NCI-H2171 treated with DMSO at 0.1 percent for 48 hours (cell line): ENCODE measurements at regions not wholly inside any gene's neighbourhood (a gene's known extent, or its start where the extent isn't known, plus 50 kb on each side); places are given as distances from the start of the nearest gene placed in this dataset.

Experiments
- DNase-seq: peaks from one replicate; lab custom pipeline; 2025; lab: John Stamatoyannopoulos, UW

GRCh38 chr1:10911490-10912166 is 100.8 kb upstream of the TARDBP start:
- DNase-seq: no peak

- no peak for DNase-seq
Measured at GRCh38 chr1:10912441-10912840, 100.0 kb upstream of the TARDBP start.

GRCh38 chr1:10914056-10914455 is 98.4 kb upstream of the TARDBP start:
- DNase-seq: no peak

GRCh38 chr1:10915594-10915993 is 96.9 kb upstream of the TARDBP start:
- peak; percentile 50 for DNase-seq

GRCh38 chr1:10916311-10916710 is 96.1 kb upstream of the TARDBP start:
- no peak for DNase-seq

GRCh38 chr1:10916991-10917390 is 95.5 kb upstream of the TARDBP start:
- no peak for DNase-seq

- peak; percentile 22 for DNase-seq
Measured at GRCh38 chr1:10917513-10918454, 94.7 kb upstream of the TARDBP start.

GRCh38 chr1:10918531-10918930 is 93.9 kb upstream of the TARDBP start:
- no peak for DNase-seq

GRCh38 chr1:10920063-10920626 is 92.3 kb upstream of the TARDBP start:
- no peak for DNase-seq

GRCh38 chr1:10922315-10923060 is 90.0 kb upstream of the TARDBP start:
- DNase-seq: peak; percentile 18

- DNase-seq: no peak
Measured at GRCh38 chr1:10924030-10924429, 88.4 kb upstream of the TARDBP start.

GRCh38 chr1:10928654-10929053 is 83.8 kb upstream of the TARDBP start:
- no peak for DNase-seq

GRCh38 chr1:10932088-10932487 is 80.4 kb upstream of the TARDBP start:
- no peak for DNase-seq

- DNase-seq: no peak
Measured at GRCh38 chr1:10934150-10934818, 78.2 kb upstream of the TARDBP start.

- no peak for DNase-seq
Measured at GRCh38 chr1:10935246-10935645, 77.2 kb upstream of the TARDBP start.

GRCh38 chr1:10935724-10936123 is 76.7 kb upstream of the TARDBP start:
- DNase-seq: no peak

GRCh38 chr1:10936998-10937901 is 75.2 kb upstream of the TARDBP start:
- no peak for DNase-seq

- no peak for DNase-seq
Measured at GRCh38 chr1:10938741-10939417, 73.6 kb upstream of the TARDBP start.

- DNase-seq: no peak
Measured at GRCh38 chr1:10939654-10940450, 72.6 kb upstream of the TARDBP start.
